IMR-90 (cell line): ENCODE measurements at regions not wholly inside any gene's neighbourhood (a gene's known extent, or its start where the extent isn't known, plus 50 kb on each side); places are given as distances from the start of the nearest gene placed in this dataset.

Experiments used
- BHLHE40 ChIP-seq: fragments of 150-350 bp; IDR thresholded peaks from 2 replicates; pipeline ENCODE4 v1.6.1; 2016; ENCODE audit warnings: mild to moderate bottlenecking, low read depth, low read length
- CHD1 ChIP-seq: IDR thresholded peaks from 2 replicates; pipeline ENCODE4 v1.6.1; 2012; ENCODE audit warnings: low read depth, low read length, improper control_type of control experiment
- POLR2A ChIP-seq: IDR thresholded peaks from 2 replicates; pipeline ENCODE4 v1.6.1; 2012; ENCODE audit warnings: mild to moderate bottlenecking, low read depth, low read length
- SMC3 ChIP-seq: fragments of 150-350 bp; IDR thresholded peaks from 2 replicates; pipeline ENCODE4 v1.6.1; 2016; ENCODE audit warnings: low read depth, mild to moderate bottlenecking, antibody characterized with exemption, low read length, moderate library complexity
- TF ChIP-seq, protein P1 (sequence below): conservative IDR thresholded peaks from 2 replicates; pipeline ENCODE4 v1.5.1; 2012; ENCODE audit warnings: mild to moderate bottlenecking, low read depth, low read length, improper control_type of control experiment

DNA sequence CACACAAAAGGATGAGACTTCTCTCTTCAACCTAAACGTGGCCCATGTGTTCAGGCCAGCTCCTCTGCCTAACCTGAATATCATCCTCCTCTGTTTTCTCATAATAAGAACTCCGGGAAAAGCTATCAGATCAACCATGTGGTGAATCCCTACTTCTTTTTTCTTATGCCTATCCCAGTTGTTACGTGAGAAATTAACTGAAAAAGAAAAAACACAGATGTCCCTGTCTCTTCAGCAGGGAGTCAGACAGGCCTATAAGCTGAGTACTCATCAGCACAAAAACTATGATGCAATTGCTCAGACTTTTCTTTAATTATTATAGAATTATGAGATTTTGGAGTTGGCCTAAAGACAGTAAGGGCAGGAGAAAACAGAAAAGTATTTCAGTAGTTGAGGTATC lies 613.0 kb upstream of the FSHR start:
- TF ChIP-seq, protein P1, sequence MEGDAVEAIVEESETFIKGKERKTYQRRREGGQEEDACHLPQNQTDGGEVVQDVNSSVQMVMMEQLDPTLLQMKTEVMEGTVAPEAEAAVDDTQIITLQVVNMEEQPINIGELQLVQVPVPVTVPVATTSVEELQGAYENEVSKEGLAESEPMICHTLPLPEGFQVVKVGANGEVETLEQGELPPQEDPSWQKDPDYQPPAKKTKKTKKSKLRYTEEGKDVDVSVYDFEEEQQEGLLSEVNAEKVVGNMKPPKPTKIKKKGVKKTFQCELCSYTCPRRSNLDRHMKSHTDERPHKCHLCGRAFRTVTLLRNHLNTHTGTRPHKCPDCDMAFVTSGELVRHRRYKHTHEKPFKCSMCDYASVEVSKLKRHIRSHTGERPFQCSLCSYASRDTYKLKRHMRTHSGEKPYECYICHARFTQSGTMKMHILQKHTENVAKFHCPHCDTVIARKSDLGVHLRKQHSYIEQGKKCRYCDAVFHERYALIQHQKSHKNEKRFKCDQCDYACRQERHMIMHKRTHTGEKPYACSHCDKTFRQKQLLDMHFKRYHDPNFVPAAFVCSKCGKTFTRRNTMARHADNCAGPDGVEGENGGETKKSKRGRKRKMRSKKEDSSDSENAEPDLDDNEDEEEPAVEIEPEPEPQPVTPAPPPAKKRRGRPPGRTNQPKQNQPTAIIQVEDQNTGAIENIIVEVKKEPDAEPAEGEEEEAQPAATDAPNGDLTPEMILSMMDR = no peak
- TF ChIP-seq BHLHE40 (no peak), CHD1 (no peak), POLR2A (no peak), SMC3 (no peak)
